GM21360 (cell line): ENCODE measurements at regions not wholly inside any gene's neighbourhood (a gene's known extent, or its start where the extent isn't known, plus 50 kb on each side); places are given as distances from the start of the nearest gene placed in this dataset.

ENCODE experiments used
- ATAC-seq: cut with Tn5 transposase; IDR thresholded peaks from one replicate; pipeline ENCODE4 v1.9.1; 2021; ENCODE audit warnings: mild to moderate bottlenecking, moderate library complexity; ENCODE audit not compliant: unreplicated experiment

DNA sequence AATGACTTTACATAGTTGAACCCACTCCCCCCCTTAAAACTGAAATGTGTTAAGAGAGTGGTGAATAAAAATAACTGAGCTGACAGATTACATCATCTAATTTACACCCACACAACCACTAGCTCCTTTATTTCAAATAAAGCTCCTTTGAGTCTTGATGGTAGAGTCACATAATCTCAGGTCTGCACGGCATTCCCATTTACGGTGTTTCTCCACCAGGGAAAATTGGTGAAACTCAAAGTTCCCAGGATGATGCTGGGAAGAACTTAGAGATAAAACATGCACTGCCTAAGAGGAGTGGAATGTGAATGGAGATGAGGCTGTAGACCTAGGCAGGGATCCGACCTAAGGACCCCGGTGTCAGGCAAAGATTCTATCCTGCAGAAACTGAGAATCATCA, 727.8 kb upstream of the ADAMTS5 start:
- no peak for ATAC-seq

DNA sequence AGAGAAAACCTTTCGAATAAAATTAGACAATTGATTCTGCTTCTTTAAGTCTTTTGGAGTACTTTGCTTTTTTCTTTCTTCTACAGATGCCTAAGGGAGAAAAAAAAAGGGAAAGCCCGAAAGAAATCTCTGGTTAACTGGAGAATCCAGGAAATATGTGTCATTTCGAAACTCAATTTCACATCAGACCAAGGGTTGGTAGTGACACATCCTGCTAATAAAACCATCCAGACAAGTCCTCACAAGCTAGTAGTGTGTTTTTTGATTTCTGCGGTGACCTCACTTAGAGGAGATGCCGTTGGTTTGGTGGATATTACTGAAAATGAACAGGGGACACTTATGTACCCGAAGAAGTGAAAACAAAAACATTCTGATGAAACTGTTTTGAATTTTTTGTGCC, 726.5 kb upstream of the ADAMTS5 start:
- no peak for ATAC-seq

DNA sequence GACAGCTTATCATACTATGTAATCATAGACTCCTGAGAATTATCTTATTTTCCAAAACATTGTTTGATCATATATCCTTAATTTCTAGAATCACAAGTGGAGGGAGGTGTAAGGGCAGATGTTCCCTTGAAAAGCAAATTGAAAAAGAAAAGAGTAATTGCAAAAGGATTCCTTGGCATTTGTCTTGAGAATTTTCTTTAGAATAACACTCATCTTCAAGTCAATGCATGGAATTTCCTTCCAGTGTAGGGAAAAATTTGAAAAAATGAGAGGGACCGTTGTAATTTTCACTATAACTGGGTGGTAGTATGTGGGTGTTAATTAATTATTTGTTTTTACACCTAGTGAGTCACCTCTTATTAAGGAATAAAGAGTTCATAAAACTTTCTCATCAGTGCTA, 724.6 kb upstream of the ADAMTS5 start:
- ATAC-seq, result no peak

- ATAC-seq, result no peak
Observed at GRCh38 chr21:27691006-27691405, 724.1 kb upstream of the ADAMTS5 start.

- ATAC-seq, result no peak
Observed at GRCh38 chr21:27690426-27690825, 723.5 kb upstream of the ADAMTS5 start.

- ATAC-seq, result no peak
Observed at GRCh38 chr21:27688773-27689172, 721.9 kb upstream of the ADAMTS5 start.

DNA sequence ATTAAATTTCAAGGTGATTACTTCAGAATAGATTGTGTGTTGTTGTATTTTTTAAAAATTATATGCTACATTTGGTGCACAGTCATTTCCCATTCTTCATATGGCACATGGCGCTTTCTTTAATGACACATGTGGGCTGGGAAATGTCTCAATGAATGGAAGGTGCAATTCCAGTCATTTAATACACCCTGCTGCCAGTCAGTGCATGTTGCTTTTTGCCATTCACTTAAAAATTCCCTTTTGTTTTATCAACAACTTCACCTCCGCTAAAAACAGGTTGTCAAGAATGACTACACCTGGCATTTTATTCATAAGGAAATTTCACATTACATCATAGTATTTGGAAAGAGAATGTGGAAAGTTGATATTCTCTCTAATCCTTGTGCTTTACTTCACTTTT, 716.4 kb upstream of the ADAMTS5 start:
- no peak for ATAC-seq

- ATAC-seq, result no peak
Observed at GRCh38 chr21:27681841-27682240, 715.0 kb upstream of the ADAMTS5 start.

DNA sequence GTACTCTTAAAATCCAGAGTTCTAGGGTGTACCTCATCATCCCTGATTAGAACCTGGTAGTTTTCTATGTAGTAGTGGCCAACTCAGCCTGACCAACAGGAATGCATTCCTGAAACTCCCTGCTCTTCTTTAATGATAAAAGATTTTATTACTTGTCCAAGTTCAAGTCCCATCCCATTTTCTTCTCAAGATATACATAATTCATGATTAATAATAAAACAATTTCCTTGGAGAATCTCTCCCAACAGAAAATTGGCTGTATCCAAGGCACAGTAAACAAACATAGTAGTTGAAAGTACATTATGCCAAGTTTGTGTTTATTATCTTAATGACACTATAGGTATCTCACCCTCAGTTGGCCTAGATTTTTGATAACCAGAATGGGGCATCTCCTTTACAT, 714.1 kb upstream of the ADAMTS5 start:
- no peak for ATAC-seq

DNA sequence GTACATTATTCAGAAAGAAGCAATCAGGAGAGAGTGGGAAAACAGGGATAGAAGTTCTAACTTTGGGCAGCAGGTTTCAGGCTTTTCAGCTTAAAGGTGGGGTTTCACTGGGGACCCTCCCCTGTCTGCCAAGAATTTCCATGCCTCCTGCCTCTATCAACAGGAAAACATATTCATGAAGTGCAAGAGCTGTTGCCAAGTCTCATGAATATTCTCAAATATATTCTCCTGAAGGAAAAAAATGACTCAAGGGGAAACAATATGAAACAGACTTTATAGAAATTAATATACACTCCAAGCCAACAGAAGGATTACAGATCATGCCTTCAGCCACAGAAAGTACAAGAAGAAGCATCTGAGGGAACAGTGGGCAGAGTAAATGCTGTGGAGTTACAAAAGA, 713.3 kb upstream of the ADAMTS5 start:
- ATAC-seq, result no peak

DNA sequence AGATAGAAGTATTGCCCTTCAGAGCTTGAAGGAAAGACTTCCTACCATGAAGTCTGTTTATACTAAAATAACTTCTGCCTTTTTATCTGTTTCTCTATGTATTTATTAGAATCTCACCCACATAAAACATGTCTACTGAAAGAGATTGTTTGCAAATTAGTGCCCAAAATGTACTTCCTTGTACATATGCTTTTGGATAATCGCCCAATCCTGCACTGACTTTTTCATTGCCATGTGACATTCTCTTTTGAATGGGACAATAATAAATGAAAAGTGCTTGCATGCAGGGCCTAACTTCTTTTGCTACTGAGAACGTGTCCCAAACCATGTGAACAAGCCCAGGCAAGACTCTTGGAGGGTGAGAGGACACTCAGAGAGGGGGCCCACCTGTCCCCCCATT, 711.6 kb upstream of the ADAMTS5 start:
- no peak for ATAC-seq

GRCh38 chr21:27677546-27677945, 710.7 kb upstream of the ADAMTS5 start:
- no peak for ATAC-seq

- ATAC-seq, result no peak
Observed at GRCh38 chr21:27675306-27675705, 708.4 kb upstream of the ADAMTS5 start.

DNA sequence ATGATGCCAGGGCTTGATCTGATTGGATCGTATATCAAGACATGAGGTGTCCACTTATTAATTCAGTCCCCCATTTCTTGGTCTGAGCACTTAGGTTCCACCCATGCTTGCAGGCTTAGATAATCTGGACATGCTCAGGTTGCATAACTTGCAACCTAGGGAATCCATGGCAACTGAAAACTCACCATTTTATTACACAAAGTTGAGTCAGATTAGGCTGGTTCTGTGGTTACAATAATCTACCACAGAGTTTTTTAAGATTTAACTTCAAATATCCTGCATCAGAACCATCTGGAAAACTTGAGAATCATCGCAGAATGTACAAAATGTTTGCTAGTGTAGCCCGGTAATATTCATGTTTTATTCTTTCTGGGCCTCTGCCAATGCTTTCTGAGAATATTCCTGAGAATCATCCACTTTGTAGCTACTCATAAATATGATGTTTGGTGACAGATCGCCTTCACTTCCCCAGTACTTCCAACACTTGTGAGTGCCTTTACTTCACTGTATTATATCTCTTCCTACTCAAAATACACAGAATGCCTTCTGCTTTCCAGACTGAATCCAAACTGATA, 707.2 kb upstream of the ADAMTS5 start:
- no peak for ATAC-seq

DNA sequence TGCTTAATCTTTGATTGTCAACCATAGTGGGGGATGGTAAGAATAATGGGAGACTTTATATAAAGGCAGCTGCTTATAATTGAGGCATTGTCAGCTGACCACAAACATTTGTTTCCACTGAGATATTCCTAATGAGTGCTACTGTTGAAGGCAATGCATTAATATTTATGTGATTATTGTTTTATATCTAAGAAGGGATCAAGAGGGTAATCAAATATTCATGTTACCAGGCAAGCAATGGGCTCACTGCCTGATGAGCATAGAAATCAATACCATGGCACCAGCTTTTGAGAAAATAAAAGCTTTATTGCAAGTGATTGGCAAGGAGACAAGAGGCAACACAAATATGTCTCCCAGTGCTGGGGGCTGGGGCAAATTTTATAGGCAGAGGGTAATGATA, 706.7 kb upstream of the ADAMTS5 start:
- ATAC-seq, result no peak

DNA sequence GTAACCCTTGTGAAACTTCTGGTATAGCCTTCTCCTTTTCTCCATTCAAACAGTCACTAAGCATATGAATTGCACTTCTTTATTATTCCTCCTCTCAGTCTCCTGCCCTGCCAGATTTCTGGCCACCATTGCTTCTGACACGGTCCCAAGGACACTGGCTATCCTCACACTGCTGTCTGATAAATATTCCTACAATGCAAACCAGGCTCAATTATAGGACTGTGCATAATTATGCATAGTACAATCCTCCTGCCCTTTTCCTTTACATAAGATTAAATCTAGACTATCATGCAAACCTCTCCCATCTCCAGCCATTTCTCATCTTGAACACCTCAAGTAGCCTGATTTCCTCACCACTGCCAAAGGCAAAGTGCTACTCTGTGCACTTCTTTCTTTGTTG, 704.3 kb upstream of the ADAMTS5 start:
- ATAC-seq, result no peak

DNA sequence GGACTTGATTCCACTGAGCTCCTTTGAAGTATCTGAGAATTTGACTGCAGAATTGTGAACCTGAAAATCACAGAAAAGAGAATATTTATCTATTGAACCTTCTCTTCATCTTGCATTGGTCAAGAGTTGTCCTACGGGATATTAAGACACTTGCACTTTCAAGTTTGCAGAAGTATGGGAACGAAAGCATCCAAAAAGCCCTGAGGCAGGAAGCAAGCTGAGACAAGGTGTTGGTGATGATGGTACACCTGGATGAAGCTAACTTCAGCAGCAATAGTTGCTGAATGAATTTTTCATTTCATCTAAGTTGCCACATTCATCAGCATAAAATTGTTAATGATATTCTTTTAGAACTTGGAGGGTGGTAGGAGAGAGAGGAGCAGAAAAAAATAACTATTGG, 686.6 kb upstream of the ADAMTS5 start:
- ATAC-seq, result no peak

DNA sequence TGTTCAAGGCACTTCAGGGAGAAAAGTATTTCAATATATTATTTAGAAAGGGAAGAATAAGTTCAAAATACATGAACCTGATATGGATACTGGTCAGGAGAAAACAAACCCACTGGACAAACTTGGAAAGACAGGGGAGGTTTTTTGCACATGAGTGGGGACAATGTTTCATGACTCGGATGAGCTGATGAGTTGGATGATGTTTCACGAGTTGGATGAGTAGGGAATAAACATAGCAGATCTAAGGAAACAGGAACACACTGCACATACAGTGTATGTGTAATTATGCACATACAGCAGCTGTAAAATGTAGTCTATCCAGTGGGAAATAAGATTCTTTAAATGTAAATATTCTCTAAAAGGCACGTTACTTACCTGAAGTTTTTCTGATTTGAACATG, 682.9 kb upstream of the ADAMTS5 start:
- ATAC-seq, result no peak

GRCh38 chr21:27649323-27649722, 682.4 kb upstream of the ADAMTS5 start:
- ATAC-seq, result no peak

- ATAC-seq, result no peak
Observed at GRCh38 chr21:27648560-27648959, 681.7 kb upstream of the ADAMTS5 start.

DNA sequence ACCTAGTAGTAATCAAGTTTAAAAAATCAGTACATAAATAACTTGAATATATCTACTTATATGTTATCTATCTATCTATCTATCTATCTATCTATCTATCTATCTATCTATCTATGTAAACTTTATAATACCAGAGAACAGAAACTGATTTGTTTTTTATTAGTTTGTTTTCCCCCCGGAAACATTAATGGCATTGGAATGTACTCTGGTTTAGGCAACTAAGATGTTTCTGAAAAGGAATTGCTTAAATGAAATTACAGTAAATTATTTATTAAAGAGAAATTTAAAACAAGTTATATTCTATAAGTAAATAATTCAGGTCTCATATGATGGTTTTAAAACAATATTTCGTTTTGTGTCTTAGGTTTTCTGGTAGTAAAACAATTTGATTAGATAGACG, 681.0 kb upstream of the ADAMTS5 start:
- ATAC-seq, result no peak

DNA sequence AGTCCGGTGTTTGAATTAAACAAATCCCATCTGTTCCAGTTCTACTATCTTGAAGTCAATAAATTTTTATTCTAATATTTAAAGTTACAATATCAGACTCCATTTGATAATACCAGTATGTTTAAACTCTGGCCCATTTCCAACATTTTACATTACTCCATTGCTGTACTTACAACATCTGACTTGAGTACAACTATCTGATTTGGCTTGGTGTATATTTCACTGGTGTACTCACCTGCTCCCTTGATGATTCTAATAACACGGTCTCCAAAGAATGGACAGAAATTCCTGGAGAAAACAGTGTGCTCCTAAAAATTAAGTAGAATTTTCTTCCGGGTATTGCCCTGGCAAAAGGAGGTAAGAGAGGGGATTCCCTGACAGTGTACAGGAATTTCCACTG, 680.5 kb upstream of the ADAMTS5 start:
- ATAC-seq, result no peak

DNA sequence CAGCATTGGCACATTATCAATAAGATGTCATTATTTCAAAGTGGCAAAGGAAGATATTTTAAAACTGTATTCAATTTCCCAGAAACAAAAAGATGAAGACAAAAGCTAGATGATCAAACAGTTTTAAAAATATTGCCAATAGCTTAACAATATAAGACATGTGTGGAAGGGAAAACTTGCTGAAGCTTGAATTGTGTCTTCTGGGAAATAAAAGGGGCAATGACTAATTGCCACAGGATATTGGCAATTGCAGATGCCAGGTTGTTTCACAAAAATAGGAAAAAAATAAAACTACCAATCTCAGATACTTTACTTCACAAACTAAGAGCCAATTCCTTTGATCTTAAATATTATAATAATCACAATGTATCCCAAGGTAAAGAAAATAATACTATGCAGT, 679.8 kb upstream of the ADAMTS5 start:
- no peak for ATAC-seq

DNA sequence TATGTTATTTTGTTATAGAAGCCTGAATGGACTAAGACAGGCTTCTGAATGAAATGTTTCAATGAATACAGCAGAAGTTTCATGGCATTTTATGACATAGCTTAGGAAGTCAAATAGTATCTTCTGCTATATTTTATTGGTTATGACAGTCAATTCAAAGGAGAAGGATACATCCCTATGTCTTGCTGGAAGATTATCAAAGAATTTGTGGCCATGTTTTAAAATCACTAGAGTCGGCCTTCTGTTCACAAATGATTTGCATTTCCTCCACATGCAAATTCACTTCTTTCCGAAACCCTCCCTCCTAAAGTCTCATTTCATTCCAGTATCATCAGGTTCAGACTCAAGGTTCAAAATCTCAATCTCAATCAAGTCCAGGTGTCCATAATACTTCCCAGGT, 679.2 kb upstream of the ADAMTS5 start:
- ATAC-seq, result no peak
